WTC11 (cell line): ENCODE measurements at regions not wholly inside any gene's neighbourhood (a gene's known extent, or its start where the extent isn't known, plus 50 kb on each side); places are given as distances from the start of the nearest gene placed in this dataset.

Source experiments
- CTCF ChIP-seq: fragments of 200-600 bp; IDR thresholded peaks from 2 replicates; pipeline ENCODE4 v1.8.0; 2022; ENCODE audit warnings: antibody characterized with exemption
- E2F5 ChIP-seq: sonication (generic); formaldehyde crosslinking; IDR thresholded peaks from 2 replicates; pipeline ENCODE4 v1.8.1; 2022; ENCODE audit warnings: mild to moderate bottlenecking, moderate library complexity, missing genetic modification reagents
- ETV6 ChIP-seq: sonication (generic); formaldehyde crosslinking; IDR thresholded peaks from 2 replicates; pipeline ENCODE4 v1.8.1; 2022; ENCODE audit warnings: mild to moderate bottlenecking, missing genetic modification reagents
- FOXJ3 ChIP-seq: sonication (generic); formaldehyde crosslinking; IDR thresholded peaks from 2 replicates; pipeline ENCODE4 v1.9.0; 2021; ENCODE audit warnings: missing genetic modification reagents, mild to moderate bottlenecking, borderline replicate concordance
- ZBTB21 ChIP-seq: sonication (generic); formaldehyde crosslinking; IDR thresholded peaks from 2 replicates; pipeline ENCODE4 v1.8.1; 2023; ENCODE audit warnings: mild to moderate bottlenecking, missing genetic modification reagents, borderline replicate concordance
- ZNF263 ChIP-seq: sonication (generic); formaldehyde crosslinking; IDR thresholded peaks from 2 replicates; pipeline ENCODE4 v1.8.1; 2022; ENCODE audit warnings: low read depth, mild to moderate bottlenecking, moderate library complexity, missing genetic modification reagents
- TF ChIP-seq, protein P1 (sequence below): sonication (generic); formaldehyde crosslinking; IDR thresholded peaks from 2 replicates; pipeline ENCODE4 v1.8.1; 2023; ENCODE audit warnings: mild to moderate bottlenecking, missing genetic modification reagents, moderate library complexity

DNA sequence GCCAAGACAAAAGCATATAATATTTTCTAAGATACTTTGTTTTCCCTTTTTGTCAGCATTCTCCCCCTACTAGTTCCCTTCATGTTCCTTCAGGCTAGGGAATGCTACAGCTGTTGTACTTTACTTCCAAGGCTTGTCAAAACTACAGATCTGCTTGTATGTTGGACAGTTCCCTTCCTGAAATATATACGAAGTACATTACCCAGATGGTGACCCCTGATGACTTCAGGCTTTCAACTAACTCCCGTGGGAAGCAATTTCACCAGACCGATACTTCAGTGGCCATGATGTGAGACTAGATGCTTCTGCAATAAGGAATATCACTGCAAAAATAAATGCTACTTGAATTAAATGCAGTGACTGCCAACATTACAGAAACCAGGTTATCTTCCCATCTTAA is 332.8 kb downstream of the SH2D1A start:
- no peak for TF ChIP-seq ZBTB21 (CRISPR knock-in tag)
- TF ChIP-seq ETV6 (CRISPR knock-in tag): no peak
- TF ChIP-seq, protein P1, sequence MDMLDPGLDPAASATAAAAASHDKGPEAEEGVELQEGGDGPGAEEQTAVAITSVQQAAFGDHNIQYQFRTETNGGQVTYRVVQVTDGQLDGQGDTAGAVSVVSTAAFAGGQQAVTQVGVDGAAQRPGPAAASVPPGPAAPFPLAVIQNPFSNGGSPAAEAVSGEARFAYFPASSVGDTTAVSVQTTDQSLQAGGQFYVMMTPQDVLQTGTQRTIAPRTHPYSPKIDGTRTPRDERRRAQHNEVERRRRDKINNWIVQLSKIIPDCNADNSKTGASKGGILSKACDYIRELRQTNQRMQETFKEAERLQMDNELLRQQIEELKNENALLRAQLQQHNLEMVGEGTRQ: no peak
- TF ChIP-seq FOXJ3 (CRISPR knock-in tag): no peak
- no peak for TF ChIP-seq ZNF263 (CRISPR knock-in tag)
- no peak for TF ChIP-seq CTCF
- no peak for TF ChIP-seq E2F5 (CRISPR knock-in tag)
